Neuronal stem cell (in vitro differentiated cells): ENCODE measurements at regions not wholly inside any gene's neighbourhood (a gene's known extent, or its start where the extent isn't known, plus 50 kb on each side); places are given as distances from the start of the nearest gene placed in this dataset.

Experiments
- DNase-seq: peaks from one replicate; pipeline ENCODE4 v3.0.0-alpha.2; 2013; ENCODE audit warnings: low spot score
- H2AFZ ChIP-seq: one replicate; pipeline ENCODE4 v1.6.1; 2013; ENCODE audit warnings: mild to moderate bottlenecking, low read length, inconsistent platforms
- H2AK5ac ChIP-seq: 2 replicates; pipeline ENCODE4 v1.6.1; 2013; ENCODE audit warnings: low read depth, mild to moderate bottlenecking, inconsistent platforms, low read length, moderate library complexity, mixed read lengths
- H2BK120ac ChIP-seq: 2 replicates; pipeline ENCODE4 v1.6.1; 2013; ENCODE audit warnings: low read depth, mild to moderate bottlenecking, inconsistent platforms, low read length, moderate library complexity, mixed read lengths
- H2BK12ac ChIP-seq: one replicate; pipeline ENCODE4 v1.6.1; 2013; ENCODE audit warnings: low read length, inconsistent platforms
- H2BK15ac ChIP-seq: 2 replicates; pipeline ENCODE4 v1.6.1; 2013; ENCODE audit warnings: mild to moderate bottlenecking, low read length, inconsistent platforms, mixed read lengths
- H2BK5ac ChIP-seq: one replicate; pipeline ENCODE4 v1.6.1; 2013; ENCODE audit warnings: inconsistent platforms, mild to moderate bottlenecking, low read length, moderate library complexity
- H3K14ac ChIP-seq: one replicate; pipeline ENCODE4 v1.6.1; 2013; ENCODE audit warnings: low read length, inconsistent platforms
- H3K18ac ChIP-seq: 2 replicates; pipeline ENCODE4 v1.6.1; 2013; ENCODE audit warnings: low read length, inconsistent platforms
- H3K23ac ChIP-seq: 2 replicates; pipeline ENCODE4 v1.6.1; 2013; ENCODE audit warnings: low read depth, mild to moderate bottlenecking, mixed read lengths, low read length, inconsistent platforms; ENCODE audit not compliant: poor library complexity
- H3K27ac ChIP-seq: replicated peaks from 3 replicates; pipeline ENCODE4 v1.5.1; 2013; ENCODE audit warnings: low read length, inconsistent platforms
- H3K27me3 ChIP-seq, 3 experiments: 2 replicates each; pipeline ENCODE4 v1.6.1; 2013; ENCODE audit warnings: low read length in 3 of 3, mild to moderate bottlenecking in 2 of 3, inconsistent platforms in 1 of 3, low read depth in 1 of 3, mixed read lengths in 1 of 3, moderate library complexity in 1 of 3; ENCODE audit not compliant: control insufficient read depth in 3 of 3, insufficient read depth in 3 of 3
- H3K36me3 ChIP-seq, 2 donors: replicated peaks in 1 of 2; 2 replicates each; pipeline ENCODE4 v1.6.1; 2013; ENCODE audit warnings: low read length in 2 of 2; ENCODE audit not compliant: control insufficient read depth in 2 of 2, insufficient read depth in 2 of 2
- H3K4ac ChIP-seq: 2 replicates; pipeline ENCODE4 v1.6.1; 2013; ENCODE audit warnings: inconsistent platforms, mild to moderate bottlenecking, low read length, moderate library complexity
- H3K4me1 ChIP-seq, 2 donors: 1 replicate in 1 of 2; 2 replicates in 1 of 2; pipeline ENCODE4 v1.6.1; 2013; ENCODE audit warnings: low read length in 2 of 2, low read depth in 1 of 2; ENCODE audit not compliant: control insufficient read depth in 2 of 2, insufficient read depth in 1 of 2
- H3K4me2 ChIP-seq: one replicate; pipeline ENCODE4 v1.6.1; 2013; ENCODE audit warnings: mild to moderate bottlenecking, low read length, inconsistent platforms; ENCODE audit not compliant: insufficient read depth, poor library complexity, severe bottlenecking
- H3K4me3 ChIP-seq, 2 donors: 2 replicates each; pipeline ENCODE4 v1.5.1; 2013; ENCODE audit warnings: low read length in 2 of 2, mild to moderate bottlenecking in 2 of 2, inconsistent platforms in 1 of 2, moderate library complexity in 1 of 2
- H3K79me1 ChIP-seq: one replicate; pipeline ENCODE4 v1.6.1; 2013; ENCODE audit warnings: low read depth, mild to moderate bottlenecking, inconsistent platforms, low read length, moderate library complexity
- H3K9ac ChIP-seq: one replicate; pipeline ENCODE4 v1.6.1; 2013; ENCODE audit warnings: mild to moderate bottlenecking, low read depth, low read length, inconsistent platforms; ENCODE audit not compliant: poor library complexity
- H3K9me3 ChIP-seq, 2 donors: replicated peaks in 1 of 2; 2 replicates each; pipeline versions ENCODE3 to v1.6.1; 2013; ENCODE audit warnings: low read length in 2 of 2, mild to moderate bottlenecking in 2 of 2, inconsistent platforms in 1 of 2, low read depth in 1 of 2, mixed read lengths in 1 of 2, moderate library complexity in 1 of 2; ENCODE audit not compliant: control insufficient read depth in 2 of 2, insufficient read depth in 1 of 2
- H4K8ac ChIP-seq: one replicate; pipeline ENCODE4 v1.6.1; 2013; ENCODE audit warnings: low read depth, mild to moderate bottlenecking, inconsistent platforms, low read length, moderate library complexity
- H4K91ac ChIP-seq: one replicate; pipeline ENCODE4 v1.6.1; 2013; ENCODE audit warnings: low read length, low read depth, mild to moderate bottlenecking, inconsistent platforms; ENCODE audit not compliant: poor library complexity
- WGBS, 2 donors: extraction: QIAGEN DNeasy Blood & Tissue Kit; methylation state at CpG; one replicate each; pipeline ENCODE4 v1.1.7; 2013; ENCODE audit warnings: missing lambda C conversion rate in 2 of 2, mixed read lengths in 1 of 2; ENCODE audit not compliant: insufficient read length in 2 of 2, insufficient replicate concordance in 1 of 2; ENCODE audit errors: extremely low coverage in 2 of 2; 5-methylcytosine and 5-hydroxymethylcytosine counted together

GRCh38 chr17:53949473-53950090 lies 126.9 kb downstream of the KIF2B start:
- Histone ChIP-seq H3K14ac (no peak overlapping the region), H3K4me3 (no peak overlapping the region), H3K4ac (no peak overlapping the region), H3K27ac (no peak overlapping the region), H3K9me3 (peaks cover 0 to 3% of the 10 kb centered on the region in 2 donors), H3K18ac (no peak overlapping the region), H2BK15ac (no peak overlapping the region), H3K4me1 (no peaks in the 10 kb centered on the region), H4K8ac (no peak overlapping the region), H2BK120ac (no peak overlapping the region), H3K79me1 (no peaks in the 10 kb centered on the region), H3K36me3 (no peaks in the 10 kb centered on the region), H2AK5ac (no peak overlapping the region), H3K4me2 (no peak overlapping the region), H2AFZ (no peak overlapping the region), H3K9ac (no peak overlapping the region), H2BK5ac (no peak overlapping the region), H2BK12ac (no peak overlapping the region), H3K27me3 (no peaks in the 10 kb centered on the region), H3K23ac (no peak overlapping the region), H4K91ac (no peak overlapping the region)
- WGBS, 2 donors: no CpG with 5 or more reads among the region's 9 CpGs
- no peak for DNase-seq

- Histone ChIP-seq H3K79me1 (no peaks in the 10 kb centered on the region), H3K27ac (no peak overlapping the region), H2BK120ac (no peak overlapping the region), H2AFZ (no peak overlapping the region), H2BK15ac (no peak overlapping the region), H2BK12ac (no peak overlapping the region), H3K36me3 (no peaks in the 10 kb centered on the region), H3K18ac (no peak overlapping the region), H4K8ac (no peak overlapping the region), H2BK5ac (no peak overlapping the region), H3K9me3 (peaks cover 0 to 3% of the 10 kb centered on the region in 2 donors), H3K9ac (no peak overlapping the region), H3K14ac (no peak overlapping the region), H3K27me3 (no peaks in the 10 kb centered on the region), H4K91ac (no peak overlapping the region), H3K4me1 (no peaks in the 10 kb centered on the region), H3K4me3 (no peak overlapping the region), H2AK5ac (no peak overlapping the region), H3K4me2 (no peak overlapping the region), H3K4ac (no peak overlapping the region), H3K23ac (no peak overlapping the region)
- DNase-seq: no peak
- no CpG with 5 or more reads among the region's 5 CpGs for WGBS, 2 donors
Observed at GRCh38 chr17:53950207-53950857, 127.6 kb downstream of the KIF2B start.

GRCh38 chr17:53950858-53951250 lies 128.1 kb downstream of the KIF2B start:
- Histone ChIP-seq H4K8ac (no peak overlapping the region), H3K79me1 (no peaks in the 10 kb centered on the region), H2BK5ac (no peak overlapping the region), H3K4me2 (no peak overlapping the region), H3K36me3 (no peaks in the 10 kb centered on the region), H4K91ac (no peak overlapping the region), H3K4ac (no peak overlapping the region), H3K9me3 (peaks cover 0 to 3% of the 10 kb centered on the region in 2 donors), H3K4me3 (no peak overlapping the region), H2AK5ac (no peak overlapping the region), H2BK15ac (no peak overlapping the region), H3K4me1 (no peaks in the 10 kb centered on the region), H3K23ac (no peak overlapping the region), H3K14ac (no peak overlapping the region), H2BK120ac (no peak overlapping the region), H2BK12ac (no peak overlapping the region), H3K9ac (no peak overlapping the region), H2AFZ (no peak overlapping the region), H3K18ac (no peak overlapping the region), H3K27me3 (no peaks in the 10 kb centered on the region), H3K27ac (no peak overlapping the region)
- no peak for DNase-seq

GRCh38 chr17:53971361-53971760 lies 148.6 kb downstream of the KIF2B start:
- Histone ChIP-seq H3K36me3 (no peaks in the 10 kb centered on the region), H2BK12ac (no peak overlapping the region), H3K18ac (no peak overlapping the region), H3K4me1 (no peaks in the 10 kb centered on the region), H2AFZ (no peak overlapping the region), H3K79me1 (no peaks in the 10 kb centered on the region), H4K8ac (no peak overlapping the region), H2AK5ac (no peak overlapping the region), H3K4ac (no peak overlapping the region), H3K14ac (no peak overlapping the region), H2BK15ac (no peak overlapping the region), H3K27ac (no peak overlapping the region), H3K4me2 (no peak overlapping the region), H3K4me3 (no peak overlapping the region), H2BK5ac (no peak overlapping the region), H4K91ac (no peak overlapping the region), H2BK120ac (no peak overlapping the region), H3K9ac (no peak overlapping the region), H3K9me3 (no peaks in the 10 kb centered on the region), H3K23ac (no peak overlapping the region), H3K27me3 (no peaks in the 10 kb centered on the region)
- no peak for DNase-seq
- no CpG with 5 or more reads among the region's 1 CpG for WGBS, 2 donors
